Duodenal mucosa (tissue), 2 donors: ENCODE measurements at regions not wholly inside any gene's neighbourhood (a gene's known extent, or its start where the extent isn't known, plus 50 kb on each side); places are given as distances from the start of the nearest gene placed in this dataset.

Experiments used
- H3K27ac ChIP-seq: one replicate; pipeline ENCODE4 v1.7.0; 2013; ENCODE audit warnings: low read depth, low read length
- H3K27me3 ChIP-seq, 2 donors: one replicate each; pipeline ENCODE4 v1.7.0; 2013; ENCODE audit warnings: low read length in 2 of 2, control low read depth in 1 of 2; ENCODE audit not compliant: insufficient read depth in 2 of 2, control insufficient read depth in 1 of 2
- H3K36me3 ChIP-seq, 2 donors: one replicate each; pipeline ENCODE4 v1.7.0; 2013; ENCODE audit warnings: low read length in 2 of 2, control low read depth in 1 of 2; ENCODE audit not compliant: insufficient read depth in 2 of 2, control insufficient read depth in 1 of 2
- H3K4me1 ChIP-seq, 2 donors: one replicate each; pipeline ENCODE4 v1.7.0; 2013; ENCODE audit warnings: low read length in 2 of 2, control low read depth in 1 of 2; ENCODE audit not compliant: insufficient read depth in 2 of 2, control insufficient read depth in 1 of 2
- H3K4me3 ChIP-seq, 2 donors: one replicate each; pipeline ENCODE4 v1.7.0; 2013; ENCODE audit warnings: low read length in 2 of 2, low read depth in 1 of 2
- H3K9ac ChIP-seq, 2 donors: one replicate each; pipeline ENCODE4 v1.7.0; 2013; ENCODE audit warnings: low read length in 2 of 2, low read depth in 1 of 2
- H3K9me3 ChIP-seq, 2 donors: one replicate each; pipeline ENCODE4 v1.7.0; 2013; ENCODE audit warnings: low read length in 2 of 2, control low read depth in 1 of 2; ENCODE audit not compliant: control insufficient read depth in 1 of 2

GRCh38 chr4:83860200-83860599 is 324.3 kb downstream of the GPAT3 start:
- H3K9ac ChIP-seq: no peak overlapping the region
- H3K9me3 ChIP-seq: no peaks in the 10 kb centered on the region
- H3K4me3 ChIP-seq: no peak overlapping the region
- H3K27ac ChIP-seq: no peak overlapping the region
- H3K36me3 ChIP-seq: no peaks in the 10 kb centered on the region
- H3K4me1 ChIP-seq: no peaks in the 10 kb centered on the region
- H3K27me3 ChIP-seq: no peaks in the 10 kb centered on the region

GRCh38 chr4:83858131-83858530 is 322.2 kb downstream of the GPAT3 start:
- no peak overlapping the region for H3K27ac ChIP-seq
- H3K4me1 ChIP-seq: no peaks in the 10 kb centered on the region
- H3K36me3 ChIP-seq: no peaks in the 10 kb centered on the region
- H3K9me3 ChIP-seq: no peaks in the 10 kb centered on the region
- H3K27me3 ChIP-seq: no peaks in the 10 kb centered on the region
- H3K9ac ChIP-seq: no peak overlapping the region
- H3K4me3 ChIP-seq: no peak overlapping the region

DNA sequence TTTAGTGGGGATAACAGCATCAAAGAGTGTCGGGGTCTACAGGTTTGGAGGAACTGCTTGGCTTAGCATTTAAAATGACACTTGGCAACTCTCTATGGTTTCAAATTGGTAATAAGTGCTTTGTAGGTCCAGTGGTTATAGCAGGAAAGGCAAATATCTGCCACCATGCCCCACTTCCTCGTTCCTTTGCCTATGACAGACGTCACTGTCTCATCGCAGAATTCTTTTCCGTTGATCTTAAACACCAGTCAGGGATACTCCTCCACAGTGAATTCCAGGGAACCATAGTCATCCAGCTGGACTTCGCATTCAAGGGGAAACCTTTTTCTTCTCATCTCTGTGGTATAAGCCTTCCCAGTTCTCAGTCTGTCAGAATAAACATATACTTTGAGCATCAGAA is 319.1 kb downstream of the GPAT3 start:
- Histone ChIP-seq H3K27me3 (no peaks in the 10 kb centered on the region), H3K4me3 (no peak overlapping the region), H3K9ac (no peak overlapping the region), H3K9me3 (no peaks in the 10 kb centered on the region), H3K27ac (no peak overlapping the region), H3K36me3 (no peaks in the 10 kb centered on the region), H3K4me1 (no peaks in the 10 kb centered on the region)

DNA sequence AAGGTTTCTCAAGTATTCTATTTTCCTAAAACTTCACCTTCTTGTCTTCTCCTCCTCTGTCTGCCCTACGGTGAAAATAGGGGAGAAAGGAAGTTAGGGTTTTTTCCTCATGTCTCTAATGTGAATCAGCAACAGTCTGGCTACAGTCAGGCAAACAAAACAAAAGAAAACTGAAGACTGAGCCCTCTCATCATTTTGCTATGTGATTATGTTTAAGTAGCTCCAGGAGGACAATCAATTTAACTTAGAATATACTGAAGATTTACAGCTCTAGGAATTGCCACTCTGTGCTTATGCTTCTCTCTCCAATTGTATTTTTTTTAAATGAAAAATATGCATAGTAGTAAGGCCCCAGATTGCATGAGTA is 316.2 kb downstream of the GPAT3 start:
- Histone ChIP-seq H3K9me3 (no peaks in the 10 kb centered on the region), H3K27ac (no peak overlapping the region), H3K27me3 (no peaks in the 10 kb centered on the region), H3K36me3 (no peaks in the 10 kb centered on the region), H3K4me3 (no peak overlapping the region), H3K4me1 (no peaks in the 10 kb centered on the region), H3K9ac (no peak overlapping the region)

DNA sequence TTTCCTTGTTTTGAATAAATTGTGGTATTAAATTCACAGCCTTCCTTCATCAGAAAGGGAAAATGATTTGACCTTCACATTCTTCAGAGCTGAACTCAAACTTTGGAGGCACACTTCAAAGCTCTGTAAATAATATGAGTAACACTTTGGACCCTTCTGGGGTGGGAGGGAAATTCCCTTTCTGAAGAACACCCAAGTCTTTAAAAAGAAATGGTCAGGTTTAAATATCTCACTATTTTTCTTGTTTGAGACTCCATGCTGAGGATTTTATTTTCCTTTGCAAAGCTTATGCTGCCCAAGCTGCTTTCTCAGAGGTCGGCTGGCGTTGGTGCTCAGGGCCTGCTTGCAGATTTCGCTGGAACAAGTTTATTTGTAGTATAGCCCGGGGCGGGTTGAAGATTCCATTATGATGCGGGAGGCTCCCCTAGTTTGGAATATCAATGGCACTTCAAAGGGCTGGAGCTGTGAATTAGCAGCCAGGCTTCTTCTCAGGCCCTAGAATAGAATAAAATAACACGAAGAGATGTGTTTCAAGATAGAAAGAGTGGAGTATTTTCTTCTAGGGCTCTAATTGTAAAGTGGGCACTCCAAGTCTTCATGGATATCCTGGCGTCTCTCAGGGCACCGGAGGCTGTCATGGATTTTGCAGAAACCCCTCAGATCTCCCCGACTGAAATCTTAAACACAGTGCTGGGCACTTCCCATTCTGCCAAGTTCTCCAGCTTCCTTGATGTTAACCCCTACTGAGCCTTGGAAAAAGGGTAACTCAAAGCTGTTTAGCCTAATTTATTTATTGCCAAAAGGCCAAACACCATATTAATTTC is 315.6 kb downstream of the GPAT3 start:
- no peaks in the 10 kb centered on the region for H3K27me3 ChIP-seq
- no peak overlapping the region for H3K9ac ChIP-seq
- H3K9me3 ChIP-seq: no peaks in the 10 kb centered on the region
- no peaks in the 10 kb centered on the region for H3K4me1 ChIP-seq
- H3K36me3 ChIP-seq: no peaks in the 10 kb centered on the region
- no peak overlapping the region for H3K4me3 ChIP-seq
- no peak overlapping the region for H3K27ac ChIP-seq

DNA sequence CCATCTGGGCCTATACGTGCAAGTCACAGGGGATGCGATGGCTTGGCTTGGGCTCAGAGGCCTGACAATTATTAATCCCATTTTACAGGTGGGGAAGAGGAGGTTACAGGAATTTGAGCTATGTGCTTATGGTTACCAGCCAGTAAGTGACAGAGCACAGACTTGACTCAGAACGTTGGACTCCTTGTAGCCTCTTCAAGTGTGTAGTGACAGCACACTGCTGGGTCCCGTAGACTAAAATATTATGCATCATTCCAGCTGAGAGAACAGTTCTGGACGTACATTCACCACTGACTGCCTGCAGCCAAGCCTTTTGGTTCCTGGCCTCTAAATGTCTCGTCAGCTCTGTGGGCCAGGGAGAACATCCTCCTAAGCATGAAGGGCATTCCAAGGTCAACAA is 314.5 kb downstream of the GPAT3 start:
- Histone ChIP-seq H3K36me3 (no peaks in the 10 kb centered on the region), H3K27me3 (no peaks in the 10 kb centered on the region), H3K4me3 (no peak overlapping the region), H3K9ac (no peak overlapping the region), H3K4me1 (no peaks in the 10 kb centered on the region), H3K9me3 (no peaks in the 10 kb centered on the region), H3K27ac (no peak overlapping the region)

DNA sequence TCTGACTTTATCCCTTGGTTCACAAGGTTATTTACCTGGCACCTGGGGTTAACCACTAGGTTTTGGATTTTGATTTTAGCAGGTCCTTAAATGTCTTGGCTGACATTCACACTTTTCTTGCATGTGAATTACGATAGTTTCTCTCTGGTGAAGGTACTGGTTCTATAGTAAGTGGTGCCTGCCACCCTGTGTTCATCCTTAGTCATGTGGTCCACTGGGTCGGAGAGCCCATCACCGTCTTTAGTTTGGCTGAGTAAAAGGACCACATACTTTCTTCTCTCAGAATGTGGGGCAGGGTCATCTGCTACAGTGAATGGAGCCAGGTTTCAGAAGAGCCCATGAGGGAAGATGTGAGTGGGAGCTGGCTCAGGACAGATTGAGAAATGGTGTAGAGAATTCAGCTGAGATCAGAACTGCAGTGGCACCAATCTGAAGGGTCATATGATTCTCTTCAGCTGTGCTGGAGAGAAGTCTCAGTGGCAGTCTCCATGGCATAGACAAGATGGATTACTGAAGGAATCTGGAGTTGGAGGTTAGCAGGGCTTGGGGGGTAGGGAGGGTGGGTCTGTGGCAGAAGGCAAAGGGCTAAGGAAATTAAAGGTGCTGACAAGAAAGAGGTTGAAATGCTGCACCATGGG is 310.4 kb downstream of the GPAT3 start:
- Histone ChIP-seq H3K36me3 (no peaks in the 10 kb centered on the region), H3K27me3 (no peaks in the 10 kb centered on the region), H3K9ac (no peak overlapping the region), H3K4me3 (no peak overlapping the region), H3K9me3 (no peaks in the 10 kb centered on the region), H3K4me1 (no peaks in the 10 kb centered on the region), H3K27ac (no peak overlapping the region)

DNA sequence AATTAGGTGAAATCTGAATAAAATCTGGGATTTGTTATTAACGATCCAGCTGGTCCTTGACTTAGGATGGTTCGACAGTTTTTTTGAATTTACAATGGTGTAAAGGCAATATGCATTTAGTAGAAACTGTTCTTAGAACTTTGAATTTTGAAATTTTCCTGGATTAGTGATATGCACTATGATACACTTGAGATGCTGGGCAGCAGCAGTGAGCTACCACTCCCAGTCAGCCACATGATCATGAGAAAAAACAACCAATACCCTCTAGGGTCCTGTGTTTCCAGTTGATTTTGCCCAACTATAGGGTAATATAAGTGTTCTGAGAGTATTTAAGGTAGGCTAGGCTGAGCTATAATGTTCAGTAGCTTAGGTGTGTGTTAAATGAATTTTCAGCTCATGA is 303.7 kb downstream of the GPAT3 start:
- Histone ChIP-seq H3K4me3 (no peak overlapping the region), H3K27me3 (no peaks in the 10 kb centered on the region), H3K27ac (no peak overlapping the region), H3K9ac (no peak overlapping the region), H3K4me1 (no peaks in the 10 kb centered on the region), H3K36me3 (no peaks in the 10 kb centered on the region), H3K9me3 (no peaks in the 10 kb centered on the region)

- Histone ChIP-seq H3K27ac (no peak overlapping the region), H3K9me3 (no peaks in the 10 kb centered on the region), H3K36me3 (no peaks in the 10 kb centered on the region), H3K27me3 (no peaks in the 10 kb centered on the region), H3K4me1 (no peaks in the 10 kb centered on the region), H3K4me3 (no peak overlapping the region), H3K9ac (no peak overlapping the region)
Observed at GRCh38 chr4:83837614-83838308, 301.9 kb downstream of the GPAT3 start.

GRCh38 chr4:83833920-83834319 is 298.0 kb downstream of the GPAT3 start:
- H3K27me3 ChIP-seq: no peaks in the 10 kb centered on the region
- H3K36me3 ChIP-seq: no peaks in the 10 kb centered on the region
- no peak overlapping the region for H3K4me3 ChIP-seq
- no peaks in the 10 kb centered on the region for H3K9me3 ChIP-seq
- H3K27ac ChIP-seq: no peak overlapping the region
- H3K9ac ChIP-seq: no peak overlapping the region
- no peaks in the 10 kb centered on the region for H3K4me1 ChIP-seq
